GM12878 (cell line): ENCODE measurements at regions not wholly inside any gene's neighbourhood (a gene's known extent, or its start where the extent isn't known, plus 50 kb on each side); places are given as distances from the start of the nearest gene placed in this dataset.

Experiments
- CTCF ChIP-seq, 3 experiments: IDR thresholded peaks in 2 of 3; conservative IDR thresholded peaks in 1 of 3; 2 replicates each; pipeline ENCODE4 v1.5.1; 2011; ENCODE audit warnings: low read depth in 3 of 3, low read length in 3 of 3, mild to moderate bottlenecking in 3 of 3, control low read depth in 2 of 3, moderate library complexity in 2 of 3, inconsistent platforms in 1 of 3, mixed read lengths in 1 of 3; ENCODE audit not compliant: control insufficient read depth in 2 of 3, insufficient read depth in 1 of 3; ENCODE audit errors: extremely low read depth in 1 of 3
- EZH2 ChIP-seq: IDR thresholded peaks from 2 replicates; pipeline ENCODE4 v1.6.1; 2012; ENCODE audit warnings: low read depth, mild to moderate bottlenecking, control low read depth, inconsistent platforms, low read length, borderline replicate concordance; ENCODE audit not compliant: control insufficient read depth
- NR2C2 ChIP-seq: IDR thresholded peaks from 2 replicates; pipeline ENCODE4 v1.6.1; 2011; ENCODE audit warnings: borderline replicate concordance, low read depth; ENCODE audit not compliant: control insufficient read depth, insufficient read length
- POLR2A ChIP-seq: IDR thresholded peaks from 2 replicates; pipeline ENCODE4 v1.6.1; 2011; ENCODE audit warnings: low read depth, mild to moderate bottlenecking, low read length
- RFX5 ChIP-seq: IDR thresholded peaks from 2 replicates; pipeline ENCODE4 v1.6.1; 2011; ENCODE audit warnings: low read depth, low read length, improper control_type of control experiment
- ZBTB33 ChIP-seq: fragments of 450-650 bp; IDR thresholded peaks from 2 replicates; pipeline ENCODE4 v1.6.1; 2017; ENCODE audit warnings: mild to moderate bottlenecking
- ZBTB4 ChIP-seq: fragments of 450-650 bp; formaldehyde crosslinking; IDR thresholded peaks from 2 replicates; pipeline ENCODE4 v1.4.0; 2022; ENCODE audit warnings: mild to moderate bottlenecking, moderate library complexity

GRCh38 chr6:154596009-154596408 lies 85.5 kb upstream of the CNKSR3 start:
- TF ChIP-seq NR2C2 = no peak
- no peak for TF ChIP-seq RFX5
- TF ChIP-seq ZBTB33 = no peak
- TF ChIP-seq ZBTB4 (CRISPR knock-in tag) = no peak
- TF ChIP-seq CTCF (IDR thresholded peaks at IDR 0.05 in 2 of 3, conservative IDR thresholded peaks at IDR 0.05 in 1 of 3; ENCODE audit: control insufficient read depth in 2 of 3, extremely low read depth in 1 of 3, insufficient read depth in 1 of 3, low read depth in 3 of 3, low read length in 3 of 3) = no peak
- no peak for TF ChIP-seq POLR2A
- TF ChIP-seq EZH2 = no peak
